ENCODE measurements at regions not wholly inside any gene's neighbourhood (a gene's known extent, or its start where the extent isn't known, plus 50 kb on each side); places are given as distances from the start of the nearest gene placed in this dataset.
"Not testable (repeated sequence)": the region's sequence is repeated elsewhere in the genome, so short reads cannot be mapped to it uniquely, and the experiment has no call there.

- not testable (repeated sequence) for TF ChIP-seq RAD21 (IDR thresholded peaks at IDR 0.05; ENCODE audit: insufficient read depth, low read depth, low read length); TBL1XR1 (IDR thresholded peaks at IDR 0.05; ENCODE audit: low read depth, low read length); RFX5 (IDR thresholded peaks at IDR 0.05; ENCODE audit: low read depth, low read length); CREM (IDR thresholded peaks at IDR 0.05; ENCODE audit: low read depth); TCF7 (IDR thresholded peaks at IDR 0.05; ENCODE audit: borderline replicate concordance)
Measured at GRCh38 chr16:29298307-29298706, 108.2 kb downstream of the NPIPB11 start.

Measured in GM12878 (cell line).